SK-N-SH treated with all-trans-retinoic acid at 6 μM for 48 hours (cell line): ENCODE measurements at regions not wholly inside any gene's neighbourhood (a gene's known extent, or its start where the extent isn't known, plus 50 kb on each side); places are given as distances from the start of the nearest gene placed in this dataset.

Experiments used
- PATZ1 ChIP-seq: fragments of 250-450 bp; sonication (Bioruptor Pico); IDR thresholded peaks from 2 replicates; pipeline ENCODE4 v1.8.0; 2020; ENCODE audit warnings: mild to moderate bottlenecking, moderate library complexity, borderline replicate concordance
- RARB ChIP-seq: fragments of 250-450 bp; sonication (Bioruptor Pico); IDR thresholded peaks from 2 replicates; pipeline ENCODE4 v1.8.0; 2021; ENCODE audit warnings: mild to moderate bottlenecking, moderate library complexity
- TOX ChIP-seq: fragments of 250-450 bp; sonication (Bioruptor Pico); IDR thresholded peaks from 2 replicates; pipeline ENCODE4 v1.8.0; 2021; ENCODE audit warnings: mild to moderate bottlenecking, moderate library complexity, borderline replicate concordance
- ZNF565 ChIP-seq: fragments of 450-650 bp; formaldehyde crosslinking; conservative IDR thresholded peaks from 2 replicates; pipeline ENCODE4 v1.5.0; 2020; ENCODE audit warnings: low read depth, mild to moderate bottlenecking, moderate library complexity

GRCh38 chr10:131833446-131834080 is 67.2 kb upstream of the PPP2R2D start:
- TF ChIP-seq RARB (CRISPR knock-in tag) (no peak), ZNF565 (CRISPR knock-in tag) (no peak), PATZ1 (CRISPR knock-in tag) (no peak), TOX (no peak)
